Activated naive CD8-positive, alpha-beta T cell (primary cell): ENCODE measurements at regions not wholly inside any gene's neighbourhood (a gene's known extent, or its start where the extent isn't known, plus 50 kb on each side); places are given as distances from the start of the nearest gene placed in this dataset.

Experiments
- H3K27ac Mint-ChIP-seq: one replicate; pipeline ENCODE4 v1.8.0; 2021; ENCODE audit warnings: mixed read lengths
- H3K27me3 Mint-ChIP-seq: one replicate; pipeline ENCODE4 v1.8.0; 2021; ENCODE audit warnings: mixed read lengths
- H3K36me3 Mint-ChIP-seq: one replicate; pipeline ENCODE4 v1.8.0; 2021; ENCODE audit warnings: mixed read lengths
- H3K4me1 Mint-ChIP-seq: one replicate; pipeline ENCODE4 v1.8.0; 2021; ENCODE audit warnings: low read depth, mixed read lengths
- H3K4me3 Mint-ChIP-seq: one replicate; pipeline ENCODE4 v1.8.0; 2021; ENCODE audit warnings: mild to moderate bottlenecking, mixed read lengths
- H3K9me3 Mint-ChIP-seq: one replicate; pipeline ENCODE4 v1.8.0; 2021; ENCODE audit warnings: low read depth, mixed read lengths

DNA sequence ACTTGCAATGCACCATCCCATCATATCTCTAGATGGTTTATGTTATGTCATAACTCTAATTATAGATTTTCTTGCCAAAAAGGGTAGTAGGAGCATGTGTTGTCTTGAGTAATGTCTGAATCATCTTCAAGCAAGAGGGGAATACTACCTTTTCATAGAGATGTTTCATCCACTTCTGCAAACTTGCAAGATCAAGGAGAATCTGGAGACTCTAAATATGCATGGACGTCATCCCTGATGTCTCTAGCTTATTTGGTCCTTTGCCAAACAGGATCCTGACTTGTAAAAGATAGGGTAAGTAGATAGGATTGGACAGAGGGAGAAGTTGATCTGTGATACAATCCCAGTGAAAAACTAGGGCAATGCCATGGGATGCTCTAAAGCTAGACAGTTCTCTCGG is 246.5 kb downstream of the DMRTA1 start:
- Mint-ChIP-seq H3K27ac (no peak overlapping the region), H3K4me1 (no peaks in the 10 kb centered on the region), H3K9me3 (peaks cover 20% of the 10 kb centered on the region), H3K4me3 (no peak overlapping the region), H3K36me3 (no peaks in the 10 kb centered on the region), H3K27me3 (no peaks in the 10 kb centered on the region)

DNA sequence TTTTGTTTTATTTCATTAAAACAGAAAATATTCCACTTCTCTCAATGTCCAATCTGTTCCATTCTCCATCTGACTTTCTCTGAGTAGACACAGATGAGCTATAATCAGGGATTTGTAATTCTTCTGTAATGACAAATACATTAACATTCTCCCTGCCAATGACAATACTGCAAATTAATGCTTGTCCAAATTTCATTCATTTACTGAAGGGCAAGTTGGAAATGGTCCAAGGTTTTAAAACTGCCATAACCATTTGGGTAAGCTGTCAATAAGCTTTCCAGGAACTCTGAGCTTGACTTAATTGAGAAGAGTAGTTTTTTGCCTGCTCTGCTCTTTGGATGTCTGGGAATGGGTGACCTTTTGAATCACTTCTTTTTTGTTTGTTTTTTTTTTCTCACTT is 253.5 kb downstream of the DMRTA1 start:
- no peaks in the 10 kb centered on the region for H3K4me1 Mint-ChIP-seq
- H3K9me3 Mint-ChIP-seq: peaks cover 13% of the 10 kb centered on the region
- H3K27me3 Mint-ChIP-seq: no peaks in the 10 kb centered on the region
- no peaks in the 10 kb centered on the region for H3K36me3 Mint-ChIP-seq
- no peak overlapping the region for H3K27ac Mint-ChIP-seq
- H3K4me3 Mint-ChIP-seq: no peak overlapping the region

- Mint-ChIP-seq H3K27ac (no peak overlapping the region), H3K9me3 (peaks cover 3% of the 10 kb centered on the region), H3K4me3 (no peak overlapping the region), H3K4me1 (no peaks in the 10 kb centered on the region), H3K27me3 (no peaks in the 10 kb centered on the region), H3K36me3 (no peaks in the 10 kb centered on the region)
Measured at GRCh38 chr9:22718653-22719052, 272.0 kb downstream of the DMRTA1 start.

GRCh38 chr9:22722492-22722891 is 275.9 kb downstream of the DMRTA1 start:
- H3K4me1 Mint-ChIP-seq: no peaks in the 10 kb centered on the region
- no peaks in the 10 kb centered on the region for H3K27me3 Mint-ChIP-seq
- H3K36me3 Mint-ChIP-seq: no peaks in the 10 kb centered on the region
- no peaks in the 10 kb centered on the region for H3K9me3 Mint-ChIP-seq
- no peak overlapping the region for H3K4me3 Mint-ChIP-seq
- no peak overlapping the region for H3K27ac Mint-ChIP-seq

DNA sequence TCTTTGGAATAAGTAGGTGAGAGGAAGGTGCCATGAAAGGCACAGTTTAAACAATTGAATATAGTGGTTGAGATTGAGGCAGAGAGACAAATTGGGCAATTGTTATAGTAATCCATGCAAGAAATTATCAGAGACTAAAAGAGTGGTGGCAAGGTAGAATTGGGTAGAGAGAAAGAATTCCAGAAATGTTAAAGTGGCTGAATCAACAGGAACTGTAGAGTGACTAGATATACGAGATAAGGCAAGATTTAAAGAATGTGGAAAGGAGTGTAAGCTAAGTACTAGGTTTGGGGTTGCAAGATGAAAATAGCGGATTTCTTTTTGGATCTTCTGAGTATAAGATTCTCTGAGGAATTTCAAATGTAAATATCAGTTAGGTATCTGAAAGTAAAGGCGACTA is 285.2 kb downstream of the DMRTA1 start:
- Mint-ChIP-seq H3K27ac (no peak overlapping the region), H3K36me3 (no peaks in the 10 kb centered on the region), H3K4me1 (no peaks in the 10 kb centered on the region), H3K27me3 (no peaks in the 10 kb centered on the region), H3K9me3 (peaks cover 12% of the 10 kb centered on the region), H3K4me3 (no peak overlapping the region)

DNA sequence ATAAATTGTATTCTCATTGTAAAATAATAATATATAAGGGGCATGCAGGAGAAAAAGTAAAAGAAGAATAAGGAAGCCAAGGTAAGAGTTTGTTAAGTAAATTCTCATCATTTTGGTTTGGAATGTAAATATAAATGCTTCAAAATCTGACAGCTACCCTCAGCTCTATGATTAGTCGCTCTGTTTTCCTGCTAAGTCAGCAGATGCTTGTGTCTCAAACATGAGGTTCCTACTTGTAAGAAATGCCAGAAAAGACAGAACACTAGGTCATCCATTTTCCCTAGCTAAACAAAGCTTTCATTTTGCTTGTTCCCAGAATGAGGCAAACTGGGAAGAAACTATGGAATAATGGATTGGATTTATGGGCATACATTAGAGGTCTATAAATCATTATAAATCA is 293.1 kb downstream of the DMRTA1 start:
- no peak overlapping the region for H3K27ac Mint-ChIP-seq
- H3K27me3 Mint-ChIP-seq: no peaks in the 10 kb centered on the region
- peaks cover 5% of the 10 kb centered on the region for H3K9me3 Mint-ChIP-seq
- no peak overlapping the region for H3K4me3 Mint-ChIP-seq
- no peaks in the 10 kb centered on the region for H3K36me3 Mint-ChIP-seq
- H3K4me1 Mint-ChIP-seq: no peaks in the 10 kb centered on the region

GRCh38 chr9:22740781-22741180 is 294.2 kb downstream of the DMRTA1 start:
- Mint-ChIP-seq H3K36me3 (no peaks in the 10 kb centered on the region), H3K4me1 (no peaks in the 10 kb centered on the region), H3K27me3 (no peaks in the 10 kb centered on the region), H3K9me3 (peaks cover 7% of the 10 kb centered on the region), H3K27ac (no peak overlapping the region), H3K4me3 (no peak overlapping the region)

- no peaks in the 10 kb centered on the region for H3K4me1 Mint-ChIP-seq
- H3K4me3 Mint-ChIP-seq: no peak overlapping the region
- H3K9me3 Mint-ChIP-seq: peaks cover 7% of the 10 kb centered on the region
- H3K27ac Mint-ChIP-seq: no peak overlapping the region
- H3K36me3 Mint-ChIP-seq: no peaks in the 10 kb centered on the region
- H3K27me3 Mint-ChIP-seq: no peaks in the 10 kb centered on the region
Measured at GRCh38 chr9:22742401-22742800, 295.8 kb downstream of the DMRTA1 start.

- Mint-ChIP-seq H3K4me3 (no peak overlapping the region), H3K36me3 (no peaks in the 10 kb centered on the region), H3K9me3 (peaks cover 5% of the 10 kb centered on the region), H3K27me3 (no peaks in the 10 kb centered on the region), H3K27ac (no peak overlapping the region), H3K4me1 (no peaks in the 10 kb centered on the region)
Measured at GRCh38 chr9:22773501-22774220, 327.0 kb downstream of the DMRTA1 start.

DNA sequence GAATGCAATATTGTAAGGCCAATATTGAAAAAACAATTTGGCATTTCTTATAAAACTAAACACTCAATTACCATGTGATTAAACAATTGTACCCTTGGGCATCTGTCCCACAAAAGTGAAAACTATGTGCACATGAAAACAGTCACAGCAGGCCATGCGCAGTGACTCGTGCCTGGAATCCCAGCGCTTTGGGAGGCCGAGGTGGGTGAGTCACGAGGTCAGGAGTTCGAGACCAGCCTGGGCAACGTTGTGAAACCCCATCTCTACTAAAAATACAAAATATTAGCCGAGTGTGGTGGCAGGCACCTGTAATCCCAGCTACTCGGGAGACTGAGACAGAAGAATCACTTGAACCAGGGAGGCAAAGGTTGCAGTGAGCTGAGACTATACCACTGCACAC is 343.7 kb downstream of the DMRTA1 start:
- no peak overlapping the region for H3K4me3 Mint-ChIP-seq
- no peaks in the 10 kb centered on the region for H3K36me3 Mint-ChIP-seq
- H3K9me3 Mint-ChIP-seq: peaks cover 8% of the 10 kb centered on the region
- H3K27ac Mint-ChIP-seq: no peak overlapping the region
- no peaks in the 10 kb centered on the region for H3K27me3 Mint-ChIP-seq
- no peaks in the 10 kb centered on the region for H3K4me1 Mint-ChIP-seq

DNA sequence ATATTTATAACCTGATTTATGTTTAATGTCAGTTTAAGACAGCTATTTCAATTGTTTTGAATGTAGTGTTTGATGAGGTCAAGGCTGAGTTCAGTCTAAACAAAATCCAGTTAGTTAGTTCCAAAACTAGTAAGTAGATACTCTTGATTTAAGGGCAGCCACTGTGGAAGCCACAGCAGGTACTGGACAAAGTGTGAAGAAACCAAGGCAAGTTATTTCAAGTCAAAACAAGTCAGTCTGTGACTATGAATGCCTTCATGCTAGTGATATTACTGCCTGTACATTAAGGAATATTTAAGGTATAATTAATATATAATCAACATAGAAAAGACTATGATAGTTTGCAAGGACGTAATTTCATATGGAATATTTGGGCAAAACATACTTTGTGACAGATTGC is 362.3 kb downstream of the DMRTA1 start:
- H3K4me3 Mint-ChIP-seq: no peak overlapping the region
- H3K9me3 Mint-ChIP-seq: peaks cover 4% of the 10 kb centered on the region
- H3K27me3 Mint-ChIP-seq: no peaks in the 10 kb centered on the region
- H3K4me1 Mint-ChIP-seq: no peaks in the 10 kb centered on the region
- H3K27ac Mint-ChIP-seq: no peak overlapping the region
- H3K36me3 Mint-ChIP-seq: no peaks in the 10 kb centered on the region

- Mint-ChIP-seq H3K36me3 (no peaks in the 10 kb centered on the region), H3K27me3 (no peaks in the 10 kb centered on the region), H3K4me3 (no peak overlapping the region), H3K4me1 (no peaks in the 10 kb centered on the region), H3K9me3 (peaks cover 4% of the 10 kb centered on the region), H3K27ac (no peak overlapping the region)
Measured at GRCh38 chr9:22809371-22809770, 362.7 kb downstream of the DMRTA1 start.

GRCh38 chr9:22813529-22813928 is 366.9 kb downstream of the DMRTA1 start:
- H3K27ac Mint-ChIP-seq: no peak overlapping the region
- H3K4me1 Mint-ChIP-seq: no peaks in the 10 kb centered on the region
- H3K36me3 Mint-ChIP-seq: no peaks in the 10 kb centered on the region
- H3K27me3 Mint-ChIP-seq: no peaks in the 10 kb centered on the region
- H3K9me3 Mint-ChIP-seq: no peaks in the 10 kb centered on the region
- H3K4me3 Mint-ChIP-seq: no peak overlapping the region

DNA sequence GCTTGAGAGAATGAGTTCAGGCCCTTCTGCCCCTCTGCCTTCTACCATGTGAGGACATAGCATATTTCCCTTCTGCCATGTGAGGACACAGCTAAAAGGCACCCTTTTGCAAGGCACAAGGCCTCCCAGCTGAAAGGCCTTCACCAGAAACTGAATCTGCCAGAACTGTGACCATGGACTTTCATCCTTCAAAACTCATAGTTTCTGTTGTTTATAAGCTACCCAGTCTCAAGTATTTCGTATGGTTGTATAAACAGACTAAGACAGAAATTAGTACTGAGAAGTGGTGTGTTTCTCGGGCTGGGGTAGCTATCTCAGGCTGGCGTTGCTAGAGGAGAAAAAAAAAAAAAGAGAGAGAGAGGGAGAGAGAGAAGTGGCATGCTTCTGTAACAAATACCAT is 368.6 kb downstream of the DMRTA1 start:
- Mint-ChIP-seq H3K4me3 (no peak overlapping the region), H3K9me3 (no peaks in the 10 kb centered on the region), H3K27me3 (no peaks in the 10 kb centered on the region), H3K4me1 (no peaks in the 10 kb centered on the region), H3K36me3 (no peaks in the 10 kb centered on the region), H3K27ac (no peak overlapping the region)

- no peaks in the 10 kb centered on the region for H3K27me3 Mint-ChIP-seq
Measured at GRCh38 chr9:22817181-22817580, 370.6 kb downstream of the DMRTA1 start.

GRCh38 chr9:22829236-22829635 is 382.6 kb downstream of the DMRTA1 start:
- Mint-ChIP-seq H3K9me3 (peaks cover 8% of the 10 kb centered on the region), H3K27ac (no peak overlapping the region), H3K27me3 (no peaks in the 10 kb centered on the region), H3K4me1 (no peaks in the 10 kb centered on the region), H3K36me3 (no peaks in the 10 kb centered on the region), H3K4me3 (no peak overlapping the region)

More at GRCh38 chr9:22817181-22817580, 370.6 kb downstream of the DMRTA1 start:
- H3K36me3 Mint-ChIP-seq: no peaks in the 10 kb centered on the region
- peaks cover 6% of the 10 kb centered on the region for H3K9me3 Mint-ChIP-seq
- no peaks in the 10 kb centered on the region for H3K4me1 Mint-ChIP-seq
- no peak overlapping the region for H3K27ac Mint-ChIP-seq
- H3K4me3 Mint-ChIP-seq: no peak overlapping the region
